HT-29 (cell line): ENCODE measurements at regions not wholly inside any gene's neighbourhood (a gene's known extent, or its start where the extent isn't known, plus 50 kb on each side); places are given as distances from the start of the nearest gene placed in this dataset.
A peak's percentile ranks its signal among the peaks of the same experiment; 100 is the strongest.

ENCODE experiments used
- DNase-seq: peaks from one replicate; pipeline ENCODE4 v3.0.0-alpha.2; 2015; ENCODE audit warnings: low spot score

DNA sequence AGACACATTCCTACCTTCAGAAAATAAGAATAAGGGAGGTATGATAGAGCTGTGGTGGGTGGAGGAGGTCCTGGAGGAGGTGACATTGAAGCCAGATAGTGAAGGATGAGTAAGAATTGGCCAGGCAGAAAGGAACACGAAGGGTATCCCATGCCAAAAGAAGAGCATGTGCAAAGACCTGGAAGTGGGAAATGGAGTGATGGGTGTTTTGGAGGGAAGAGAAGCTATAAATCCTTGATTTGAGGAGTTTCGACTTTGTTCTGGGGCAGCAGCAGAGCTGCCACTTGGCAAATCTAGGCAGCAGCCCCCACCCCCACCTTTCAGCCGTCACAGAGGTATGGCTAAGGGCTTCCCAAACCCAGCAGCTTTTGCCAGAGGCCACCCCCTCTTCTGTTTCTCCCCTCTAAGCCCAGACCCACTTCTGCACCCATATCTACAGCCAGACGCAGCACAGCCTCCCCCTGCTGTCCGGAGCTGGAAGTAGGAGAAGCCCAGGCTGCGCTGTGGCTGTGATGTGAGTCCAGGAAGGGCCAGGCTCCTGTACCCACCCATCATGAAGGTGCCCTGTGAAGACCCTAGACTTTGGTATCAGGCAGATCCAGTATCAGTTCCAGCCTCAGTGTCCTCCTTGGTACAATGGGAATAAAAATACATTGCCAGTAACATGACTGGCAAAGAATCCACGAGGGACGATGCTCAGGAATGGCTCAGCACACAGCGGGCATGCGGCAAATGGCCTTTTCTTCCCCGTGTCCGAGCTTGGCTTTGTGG, 188.7 kb upstream of the LINGO1 start:
- DNase-seq = peak; percentile 72

DNA sequence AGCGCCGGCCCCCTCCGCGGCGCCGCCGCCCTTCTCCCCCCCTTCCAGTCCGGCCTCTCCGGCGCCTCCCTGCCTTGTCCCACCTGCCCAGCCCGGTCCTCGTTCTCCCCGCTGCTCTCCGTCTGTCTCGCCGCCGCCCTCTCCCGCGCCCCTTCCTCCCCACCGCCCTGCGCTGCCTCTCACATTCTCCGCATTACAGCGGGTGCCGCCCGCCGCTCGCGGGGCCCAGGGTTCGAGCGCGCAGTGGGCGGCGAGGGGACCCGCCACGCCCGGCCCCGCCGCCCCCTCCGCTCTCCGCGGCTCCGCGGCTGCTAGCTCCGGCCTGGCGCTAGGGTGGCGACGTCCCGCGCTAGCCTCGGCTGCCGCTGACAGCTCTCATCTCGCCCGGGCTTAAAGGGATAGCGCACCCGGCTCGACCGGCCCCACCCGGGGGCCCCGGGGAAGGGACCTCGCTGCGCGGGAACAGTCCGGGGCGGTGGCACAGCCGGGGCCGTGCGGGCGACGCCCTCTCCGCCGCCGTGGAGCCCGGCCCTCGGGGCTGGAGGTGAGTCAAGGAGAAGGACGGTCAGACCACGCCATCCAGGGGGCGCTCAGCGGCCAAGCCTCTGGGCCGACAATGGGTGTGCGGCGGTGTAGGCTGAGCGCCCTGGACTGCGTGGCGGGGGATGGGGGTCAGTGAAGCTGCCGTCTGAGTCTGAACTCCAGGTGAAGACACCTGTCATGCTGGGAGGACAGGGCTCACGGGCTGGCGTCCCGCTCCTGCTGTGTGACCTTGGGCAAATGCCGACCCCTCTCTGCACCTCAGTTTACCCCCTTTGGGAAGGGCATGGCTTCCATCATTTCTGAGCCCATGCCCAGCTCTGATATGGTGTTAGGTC, 187.4 kb upstream of the LINGO1 start:
- peak; percentile 51 for DNase-seq

DNA sequence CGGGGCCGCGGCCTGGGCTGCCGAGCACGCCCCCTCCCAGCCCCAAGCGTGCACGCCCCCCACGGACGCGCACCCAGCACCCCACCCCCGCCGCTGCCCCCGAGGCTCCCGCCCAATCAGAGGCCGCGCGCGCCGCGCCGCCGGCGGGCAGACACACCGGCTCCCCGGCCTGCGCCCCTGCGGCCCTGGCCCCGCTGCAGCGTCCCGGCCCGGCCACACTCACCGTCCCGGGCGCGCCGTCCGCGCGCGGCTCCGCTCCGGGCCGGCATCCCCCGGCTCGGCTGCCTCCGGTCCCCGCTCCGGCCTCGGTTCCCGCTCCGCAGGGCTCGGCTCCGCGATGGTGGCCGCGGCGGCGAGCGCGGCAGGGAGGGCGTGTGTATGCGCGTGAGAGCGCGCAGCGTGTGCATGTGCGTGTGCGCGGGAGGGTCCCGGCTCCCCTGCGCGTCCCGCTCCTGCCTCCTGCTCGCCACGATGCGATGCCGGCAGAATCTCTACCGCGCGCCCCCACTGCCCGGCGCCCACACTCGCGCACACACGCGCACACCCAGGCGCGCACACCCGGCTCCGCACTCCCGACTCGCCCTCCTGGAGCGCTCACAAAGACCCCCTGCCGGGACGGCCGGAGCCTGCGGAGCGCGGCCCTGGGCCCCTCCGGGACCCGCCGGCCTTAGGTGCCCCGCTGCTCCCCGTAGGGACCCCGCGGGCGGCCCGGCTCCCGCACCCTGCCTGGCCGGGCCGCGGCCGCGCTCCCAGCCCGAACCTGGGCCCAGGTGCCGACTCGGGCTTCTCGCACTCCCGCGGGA, 186.5 kb upstream of the LINGO1 start:
- no peak for DNase-seq

DNA sequence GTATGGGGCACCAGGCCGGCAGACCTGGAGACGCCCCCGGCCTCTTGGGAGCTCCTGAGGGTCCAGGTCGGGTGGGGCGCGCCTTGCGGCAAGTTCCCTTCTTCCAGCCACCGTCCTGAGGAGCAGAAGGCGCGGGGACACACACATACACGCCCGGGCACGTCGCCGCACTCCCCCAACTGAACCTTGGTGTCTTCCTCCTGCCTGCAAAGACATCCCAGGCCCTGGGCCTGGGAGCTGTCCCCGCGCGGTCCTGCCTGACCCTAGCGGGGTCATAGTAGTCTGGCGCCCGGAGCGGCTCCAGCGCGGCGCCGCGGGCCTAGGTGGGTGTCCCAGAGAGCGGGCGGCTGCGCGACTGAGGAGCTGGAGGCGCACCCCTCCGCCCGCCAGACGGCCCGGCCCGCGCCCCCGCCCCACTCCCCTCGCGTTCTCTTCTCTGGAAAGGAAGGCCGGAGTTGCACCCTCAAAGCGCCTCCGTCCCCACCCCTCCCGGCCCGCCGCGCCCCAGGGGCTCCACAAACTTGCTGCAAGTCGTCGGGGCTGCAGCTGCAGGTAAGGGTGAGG, 185.9 kb upstream of the LINGO1 start:
- DNase-seq = no peak

DNA sequence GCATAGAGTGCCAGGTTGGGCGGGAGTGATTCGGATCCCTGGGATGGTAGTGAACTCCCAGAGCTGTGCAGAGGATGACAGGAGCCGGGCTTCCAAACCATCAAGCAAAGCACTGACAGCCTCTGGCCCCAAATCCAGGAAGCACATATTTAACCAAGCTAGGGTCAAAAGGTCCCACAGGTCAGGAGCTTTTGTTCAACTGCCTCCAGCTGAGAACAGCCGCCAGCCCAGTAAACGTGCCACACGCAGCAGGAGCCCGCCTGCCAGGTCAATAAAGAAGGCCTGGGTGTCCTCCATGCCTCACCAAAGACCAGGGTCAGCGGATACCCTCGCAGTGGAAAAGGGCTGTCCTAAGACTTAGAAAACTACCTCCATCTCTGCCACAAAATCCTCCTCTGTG, 184.7 kb upstream of the LINGO1 start:
- no peak for DNase-seq

DNA sequence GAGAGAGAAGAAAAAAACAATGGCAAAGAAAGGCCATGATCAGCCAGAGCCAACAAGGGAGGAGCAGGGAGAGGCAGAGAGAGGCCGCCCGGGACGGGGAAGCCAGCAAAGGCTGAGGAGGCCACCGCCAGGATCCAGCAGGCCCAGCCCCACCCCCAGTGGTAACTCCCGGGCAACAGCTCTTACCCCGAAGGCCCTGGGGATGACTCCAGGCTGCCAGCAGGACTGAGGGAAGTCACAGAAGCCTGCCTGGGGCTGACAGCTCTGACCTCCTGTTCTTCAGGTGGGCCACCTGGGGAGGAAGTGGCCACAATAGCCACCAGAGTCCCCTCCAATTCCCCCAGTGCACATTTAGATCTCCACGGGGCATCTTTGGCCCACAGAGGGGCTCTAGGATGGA, 184.3 kb upstream of the LINGO1 start:
- no peak for DNase-seq

DNA sequence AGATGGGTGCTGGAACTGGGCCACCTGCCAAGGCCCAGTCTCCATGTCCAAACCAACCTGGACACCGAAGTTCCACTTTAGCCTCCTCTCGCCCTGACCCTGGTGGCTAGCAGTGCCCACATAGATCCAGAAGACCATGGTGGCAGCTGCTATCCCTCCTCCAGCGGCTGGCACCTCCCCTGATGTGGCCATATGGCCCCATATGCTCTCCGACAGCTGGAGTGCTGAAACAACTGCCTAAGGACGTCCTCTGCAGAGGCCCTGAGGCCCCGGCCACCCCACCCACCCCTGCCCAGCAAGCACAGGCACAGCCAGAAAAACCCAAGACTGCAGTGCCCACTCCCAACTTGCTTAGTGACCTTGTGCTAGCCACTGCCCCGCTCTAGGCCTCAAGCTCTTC, 182.3 kb upstream of the LINGO1 start:
- no peak for DNase-seq

DNA sequence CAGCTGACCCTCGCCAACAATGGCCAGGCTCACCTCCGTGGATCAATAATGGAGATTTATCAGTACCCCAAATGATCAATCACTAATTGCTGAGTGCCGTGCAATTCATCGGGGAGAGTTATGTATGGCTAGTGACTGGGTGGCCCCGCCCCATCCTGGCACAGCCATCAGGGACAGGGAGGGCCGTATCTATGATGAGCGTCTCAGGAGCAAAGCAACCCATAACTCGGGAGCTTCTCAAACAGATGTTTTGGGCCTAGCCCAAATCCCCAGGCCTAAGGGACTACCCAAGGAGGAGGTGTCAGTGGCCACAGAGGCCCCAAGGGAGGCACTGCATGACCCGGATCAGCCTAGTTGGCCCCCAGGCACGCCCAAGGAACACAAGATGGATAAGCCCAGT, 180.0 kb upstream of the LINGO1 start:
- DNase-seq = no peak

DNA sequence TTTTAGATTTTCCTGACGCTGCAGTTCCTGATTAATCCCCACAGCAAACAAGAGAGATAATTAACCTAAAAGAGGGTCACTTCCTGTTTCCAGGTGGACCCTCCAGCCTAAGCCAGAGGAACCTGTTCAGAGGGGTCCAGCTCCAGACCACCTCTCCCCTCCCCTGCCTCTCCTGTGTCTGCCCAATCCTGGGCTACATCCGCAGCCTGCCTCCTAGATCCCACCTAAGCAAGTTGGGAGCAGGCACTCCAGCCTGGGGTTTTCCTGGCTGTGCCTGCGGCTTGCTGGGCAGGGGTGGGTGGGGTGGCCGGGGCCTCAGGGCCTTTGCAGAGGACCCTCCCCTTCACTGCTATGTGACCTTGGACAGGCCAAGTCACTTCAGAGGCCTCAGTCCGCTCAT, 178.6 kb upstream of the LINGO1 start:
- no peak for DNase-seq

DNA sequence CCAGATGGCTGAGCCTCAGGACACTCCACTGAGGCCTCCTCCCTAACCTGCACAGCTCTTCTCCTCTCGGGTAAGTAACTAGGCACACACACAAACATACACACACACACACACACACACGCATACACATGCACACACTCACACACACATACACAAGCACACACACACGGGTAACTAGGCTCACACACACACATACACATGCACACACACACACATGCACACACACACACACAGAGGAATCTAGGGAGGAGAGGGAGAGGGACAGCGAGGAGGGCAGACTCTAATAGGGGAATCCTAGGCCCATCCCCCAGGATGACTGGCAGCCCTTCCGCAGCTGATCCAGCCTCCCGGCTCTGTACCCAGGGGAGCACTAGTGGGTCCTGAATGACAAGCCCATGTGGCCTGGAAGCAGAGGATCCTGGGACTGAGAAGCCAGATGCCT, 177.4 kb upstream of the LINGO1 start:
- DNase-seq = no peak

DNA sequence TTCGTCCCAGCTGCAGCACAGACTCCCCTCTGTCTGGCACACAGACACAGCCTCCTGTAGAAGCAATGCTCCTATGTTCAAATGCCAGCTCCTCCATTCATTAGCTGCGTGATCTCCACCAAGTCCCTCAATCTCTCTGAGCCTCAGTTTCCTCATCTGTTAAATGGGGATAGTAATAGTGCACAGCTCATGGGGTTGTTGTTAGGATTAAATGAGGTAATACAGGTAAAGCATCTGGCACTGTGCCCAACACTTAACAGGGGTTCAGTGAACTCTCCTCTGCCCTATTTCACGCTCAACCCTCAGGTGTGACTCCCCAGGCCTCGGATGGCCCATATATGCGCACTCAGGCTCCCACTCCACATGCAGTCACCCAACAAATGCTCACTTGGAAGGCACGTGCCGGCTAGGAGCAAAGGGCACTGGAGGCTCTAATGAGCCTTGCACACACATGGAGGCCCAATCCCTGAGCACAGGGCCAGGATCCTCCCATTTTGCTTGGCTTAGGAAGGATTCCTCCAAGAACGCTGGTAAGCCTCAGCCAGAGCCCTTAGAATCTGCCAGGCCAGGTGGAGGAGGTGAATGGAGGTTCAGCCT, 176.0 kb upstream of the LINGO1 start:
- no peak for DNase-seq

DNA sequence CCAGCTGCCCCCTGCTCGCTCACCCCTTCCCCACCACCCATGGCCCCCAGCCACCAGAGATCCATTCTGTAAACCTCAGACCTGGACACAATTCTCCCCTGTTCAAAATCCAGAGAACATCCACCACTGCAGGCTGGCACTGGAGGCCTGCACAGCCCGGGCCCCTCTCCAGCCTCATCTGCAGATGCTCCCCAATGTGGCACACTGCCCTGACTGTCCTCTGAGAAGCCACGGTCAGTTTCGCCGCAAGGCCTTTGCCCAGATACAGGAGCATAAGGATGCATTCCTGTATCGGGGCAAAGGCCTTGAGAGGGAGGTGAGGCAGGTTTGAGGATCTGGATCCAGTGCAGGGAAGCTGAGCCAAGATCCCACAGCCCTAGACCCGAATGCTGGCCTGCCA, 175.4 kb upstream of the LINGO1 start:
- DNase-seq = no peak

DNA sequence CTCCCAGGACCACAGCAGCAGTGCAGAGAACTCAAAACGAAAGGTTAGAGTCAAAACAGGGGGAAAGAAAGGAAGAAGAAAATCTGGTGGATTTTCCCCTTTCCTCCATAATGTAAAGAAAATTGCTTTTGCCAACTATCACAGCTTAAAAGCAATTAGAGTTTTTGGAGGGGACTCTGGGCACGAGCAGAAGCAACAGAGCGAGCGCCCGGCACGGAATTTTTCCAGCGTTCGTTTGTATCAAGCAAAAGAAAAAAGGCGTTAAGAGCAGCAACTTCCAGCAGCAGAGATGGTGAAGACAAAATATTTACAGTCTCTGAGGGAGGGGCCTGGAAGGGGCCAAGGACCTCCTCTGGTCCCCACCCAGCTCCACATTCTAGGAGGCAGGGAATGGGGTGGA, 174.9 kb upstream of the LINGO1 start:
- DNase-seq = no peak

DNA sequence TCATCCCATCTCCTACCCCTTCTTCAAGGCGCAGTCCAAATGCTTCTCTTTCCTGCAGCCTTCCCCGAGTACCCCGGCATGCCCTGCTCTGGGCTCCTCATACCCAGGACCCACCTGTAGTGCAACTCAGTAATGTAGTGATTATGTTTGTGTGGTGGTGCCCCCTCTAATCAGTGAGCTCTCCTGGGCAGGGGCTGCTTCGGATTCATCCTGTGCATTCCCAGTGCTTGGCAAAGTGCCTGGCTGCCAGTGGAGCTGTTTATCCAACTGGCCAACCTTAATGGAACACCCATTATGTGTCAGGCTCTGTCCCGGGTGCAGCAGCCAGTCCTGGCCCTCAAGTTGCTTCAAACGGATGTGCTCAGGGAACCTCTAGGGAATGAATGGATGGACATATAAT, 174.4 kb upstream of the LINGO1 start:
- DNase-seq = no peak

DNA sequence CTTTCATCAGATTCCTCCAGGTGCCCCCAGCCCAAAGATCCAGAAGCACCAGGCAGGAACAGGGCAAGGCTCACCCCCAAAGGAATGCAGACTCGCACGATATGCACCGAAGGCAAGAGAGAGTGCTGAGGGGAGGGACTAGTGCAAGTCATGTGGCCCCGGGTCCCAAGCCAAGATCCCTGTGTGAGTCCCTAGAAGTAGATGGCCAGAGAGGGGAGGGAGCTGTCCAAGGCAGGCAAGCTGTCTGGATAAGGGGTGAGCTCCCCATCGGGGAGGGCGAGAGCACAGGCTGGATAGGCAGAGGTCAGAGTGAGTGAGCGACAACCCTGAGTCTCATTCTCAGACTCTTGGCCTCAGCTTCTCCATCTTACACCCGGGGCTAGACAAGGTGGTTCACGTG, 171.5 kb upstream of the LINGO1 start:
- no peak for DNase-seq

DNA sequence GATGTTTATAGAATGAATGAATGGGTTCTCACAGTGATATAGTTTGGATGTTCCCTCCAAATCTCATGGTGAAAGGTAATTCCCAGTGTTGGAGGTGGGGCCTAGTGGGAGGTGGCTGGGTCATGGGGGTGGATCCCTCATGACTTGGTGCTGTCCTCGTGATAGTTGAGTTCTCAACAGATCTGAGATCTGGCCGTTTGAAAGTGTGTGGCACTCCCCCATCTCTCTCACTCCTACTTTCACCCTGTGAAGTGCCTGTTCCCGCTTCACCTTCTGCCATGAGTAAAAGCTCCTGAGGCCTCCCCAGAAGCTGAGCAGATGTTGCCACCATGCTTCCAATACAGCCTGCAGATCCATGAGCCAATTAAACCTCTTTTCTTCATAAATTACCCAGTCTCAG, 170.8 kb upstream of the LINGO1 start:
- DNase-seq = no peak

DNA sequence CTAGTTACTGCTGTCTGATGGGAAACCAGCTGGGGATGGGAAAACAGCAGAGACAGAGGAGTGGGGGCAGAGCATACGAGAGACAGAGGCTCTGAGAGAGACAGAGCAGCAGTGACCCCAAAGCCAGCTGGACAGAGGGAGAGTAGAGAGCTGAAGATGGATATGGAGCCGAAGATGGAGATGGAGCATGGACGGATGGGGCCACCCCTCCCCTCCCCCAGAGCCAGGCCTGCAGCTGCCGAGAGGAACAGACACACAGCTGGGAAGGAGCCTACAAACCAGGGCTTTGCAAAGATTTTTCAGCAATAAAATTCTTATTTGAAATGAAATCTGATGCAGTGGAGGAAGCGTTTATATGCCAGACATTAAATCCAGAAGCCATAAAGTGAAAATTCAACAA, 167.6 kb upstream of the LINGO1 start:
- DNase-seq = no peak

DNA sequence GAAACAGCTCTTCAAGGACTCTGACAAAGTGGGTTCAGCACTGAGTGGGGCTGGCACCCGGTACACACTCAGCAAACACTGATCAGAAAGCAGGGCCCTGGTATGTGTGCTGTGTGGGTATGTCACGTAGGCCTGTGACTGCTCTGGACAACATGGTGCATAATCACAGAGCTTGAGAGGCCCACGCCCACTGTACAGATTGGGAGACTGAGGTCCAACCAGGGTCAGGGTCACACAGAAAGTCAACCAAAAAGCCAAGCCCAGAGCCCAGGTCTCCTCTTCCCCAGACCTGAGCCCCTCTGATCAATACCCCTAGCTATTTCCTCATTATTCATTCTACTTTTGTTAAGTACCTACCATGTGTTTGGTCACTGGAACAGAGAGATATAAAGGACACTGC, 166.1 kb upstream of the LINGO1 start:
- no peak for DNase-seq

DNA sequence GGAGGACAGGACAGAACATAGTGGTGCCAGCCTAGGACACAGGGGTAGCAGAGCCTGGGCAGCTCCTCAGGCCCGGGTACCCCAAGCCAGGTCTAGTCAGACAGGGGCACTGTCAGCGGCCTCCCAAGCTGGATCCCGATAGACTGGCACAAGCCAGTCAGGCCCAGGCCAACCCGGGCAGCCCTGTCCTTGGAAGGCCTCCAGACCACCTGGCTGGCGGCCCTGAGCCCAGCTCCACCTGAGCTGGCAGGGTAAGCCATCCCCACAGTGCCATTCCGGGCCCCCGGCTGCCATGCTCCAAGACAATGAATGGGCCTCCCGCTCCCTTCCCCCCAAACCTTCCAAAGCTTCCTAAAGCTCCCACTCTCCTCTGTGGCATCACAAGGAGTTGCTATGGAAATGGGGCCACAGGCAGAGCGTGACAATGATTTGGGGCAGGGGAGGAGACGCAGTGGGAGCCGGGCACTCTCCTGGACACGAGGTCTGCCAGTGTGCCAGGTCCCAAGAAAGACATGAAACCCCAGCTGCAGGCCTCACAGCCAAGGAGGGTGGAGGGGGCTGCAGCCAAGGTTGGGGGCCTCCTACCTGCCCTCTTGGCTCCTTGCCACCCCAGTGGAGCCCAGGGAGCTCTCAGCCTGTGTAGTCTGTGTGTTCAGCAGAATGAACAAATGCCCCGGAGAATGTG, 165.6 kb upstream of the LINGO1 start:
- no peak for DNase-seq

DNA sequence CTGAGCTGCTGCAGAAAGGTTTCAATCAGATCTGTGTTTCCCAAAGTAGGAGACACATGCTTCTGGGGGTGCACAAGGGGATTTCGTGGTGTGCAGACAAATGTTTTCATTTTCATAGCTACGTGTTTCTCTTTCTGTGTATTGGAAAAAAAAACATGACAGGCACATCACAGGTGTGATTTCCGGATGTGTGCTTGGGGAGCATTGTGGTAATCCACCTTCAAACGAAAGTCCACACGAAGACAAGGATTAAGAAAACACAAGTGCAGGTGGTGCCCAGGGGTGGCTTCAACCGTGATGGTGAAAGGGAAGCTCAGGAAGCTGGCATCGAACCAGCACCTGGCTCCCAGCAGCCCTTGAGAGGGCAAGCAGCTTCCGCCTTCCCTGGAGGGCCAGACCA, 164.6 kb upstream of the LINGO1 start:
- DNase-seq = no peak
